GM12864 (cell line): ENCODE measurements at regions not wholly inside any gene's neighbourhood (a gene's known extent, or its start where the extent isn't known, plus 50 kb on each side); places are given as distances from the start of the nearest gene placed in this dataset.

Source experiments
- DNase-seq: peaks from one replicate; pipeline ENCODE4 v3.0.0-alpha.2; 2011; ENCODE audit warnings: low read depth
- H3K4me3 ChIP-seq: 2 replicates; pipeline ENCODE4 v1.5.1; 2011; ENCODE audit warnings: mild to moderate bottlenecking, low read depth, low read length, control low read depth
- CTCF ChIP-seq: IDR thresholded peaks from 2 replicates; pipeline ENCODE4 v1.5.1; 2011; ENCODE audit warnings: low read depth, mild to moderate bottlenecking, moderate library complexity, low read length, control low read depth, inconsistent platforms; ENCODE audit errors: missing control alignments

GRCh38 chr14:83850092-83850491 lies 1679.9 kb upstream of the FLRT2 start:
- no peak overlapping the region for H3K4me3 ChIP-seq
- no peak for DNase-seq
- no peak for TF ChIP-seq CTCF

GRCh38 chr14:83856334-83856733 lies 1673.6 kb upstream of the FLRT2 start:
- no peak for DNase-seq
- no peak for TF ChIP-seq CTCF
- no peak overlapping the region for H3K4me3 ChIP-seq

GRCh38 chr14:83860631-83861155 lies 1669.3 kb upstream of the FLRT2 start:
- no peak for TF ChIP-seq CTCF

GRCh38 chr14:83863042-83863774 lies 1666.7 kb upstream of the FLRT2 start:
- no peak for DNase-seq
- no peak for TF ChIP-seq CTCF
- no peak overlapping the region for H3K4me3 ChIP-seq

More at GRCh38 chr14:83860631-83861155, 1669.3 kb upstream of the FLRT2 start:
- no peak for DNase-seq
- no peak overlapping the region for H3K4me3 ChIP-seq

GRCh38 chr14:83864106-83864505 lies 1665.8 kb upstream of the FLRT2 start:
- no peak overlapping the region for H3K4me3 ChIP-seq
- DNase-seq, result no peak
- TF ChIP-seq CTCF, result no peak

GRCh38 chr14:83867566-83868225 lies 1662.2 kb upstream of the FLRT2 start:
- no peak overlapping the region for H3K4me3 ChIP-seq
- TF ChIP-seq CTCF, result no peak
- DNase-seq, result no peak
